Sigmoid colon (tissue), 6 donors: ENCODE measurements at regions not wholly inside any gene's neighbourhood (a gene's known extent, or its start where the extent isn't known, plus 50 kb on each side); places are given as distances from the start of the nearest gene placed in this dataset.

ENCODE experiments used
- DNase-seq: peaks from one replicate; pipeline ENCODE4 v3.0.0-alpha.2; 2019
- H3K27ac ChIP-seq, 4 donors: fragments of 200-600 bp; sonication (generic); one replicate each; pipeline ENCODE4 v1.5.1; 2016 to 2019; ENCODE audit warnings: mild to moderate bottlenecking in 1 of 4
- H3K27me3 ChIP-seq, 3 donors: fragments of 200-600 bp; sonication (generic); one replicate each; pipeline ENCODE4 v1.5.1; 2019; ENCODE audit warnings: mild to moderate bottlenecking in 1 of 3
- H3K36me3 ChIP-seq, 4 donors: fragments of 200-600 bp; sonication (generic); one replicate each; pipeline ENCODE4 v1.5.1; 2016 to 2019
- H3K4me1 ChIP-seq, 4 donors: fragments of 200-600 bp; sonication (generic); one replicate each; pipeline ENCODE4 v1.5.1; 2017 to 2019
- H3K4me3 ChIP-seq, 4 donors: fragments of 200-600 bp; sonication (generic); one replicate each; pipeline ENCODE4 v1.5.1; 2017 to 2019; ENCODE audit warnings: mild to moderate bottlenecking in 2 of 4, moderate library complexity in 1 of 4
- H3K9me3 ChIP-seq, 4 donors: fragments of 200-600 bp in 3 of 4; sonication (generic) in 3 of 4; one replicate each; pipeline versions ENCODE4 v1.5.1 to v1.6.1; 2013 to 2019
- EP300 ChIP-seq, 4 donors: sonication (generic); formaldehyde crosslinking; IDR thresholded peaks; one replicate each; pipeline ENCODE4 v1.6.1; 2017; ENCODE audit warnings: antibody characterized with exemption in 4 of 4
- POLR2A ChIP-seq, 2 donors: fragments of 450-650 bp; IDR thresholded peaks; one replicate each; pipeline ENCODE4 v1.6.1; 2016; ENCODE audit warnings: antibody characterized with exemption in 2 of 2, mild to moderate bottlenecking in 2 of 2, moderate library complexity in 2 of 2
- POLR2AphosphoS5 ChIP-seq, 4 donors: sonication (generic); formaldehyde crosslinking; IDR thresholded peaks; one replicate each; pipeline ENCODE4 v1.6.1; 2017; ENCODE audit warnings: antibody characterized with exemption in 4 of 4
- WGBS, 2 donors: extraction: QIAGEN DNeasy Blood & Tissue Kit; methylation state at CpG; one replicate each; pipeline ENCODE4 v1.1.7; 2013; 5-methylcytosine and 5-hydroxymethylcytosine counted together
- intact Hi-C: fragments of 100-400 bp; cut with DNase I; formaldehyde crosslinking; loops from one replicate; pipeline ENCODE4 v1.15.1; 2023
- TF ChIP-seq, protein P1 (sequence below), 4 experiments: fragments of 450-650 bp in 3 of 4; fragments of 200-600 bp in 1 of 4; IDR thresholded peaks; one replicate each; pipeline ENCODE4 v1.5.1; 2016 to 2019; ENCODE audit warnings: antibody characterized with exemption in 4 of 4, mild to moderate bottlenecking in 3 of 4, moderate library complexity in 2 of 4
- donor health status: healthy with polysubstance abuse.
- donor health status: healthy.

DNA sequence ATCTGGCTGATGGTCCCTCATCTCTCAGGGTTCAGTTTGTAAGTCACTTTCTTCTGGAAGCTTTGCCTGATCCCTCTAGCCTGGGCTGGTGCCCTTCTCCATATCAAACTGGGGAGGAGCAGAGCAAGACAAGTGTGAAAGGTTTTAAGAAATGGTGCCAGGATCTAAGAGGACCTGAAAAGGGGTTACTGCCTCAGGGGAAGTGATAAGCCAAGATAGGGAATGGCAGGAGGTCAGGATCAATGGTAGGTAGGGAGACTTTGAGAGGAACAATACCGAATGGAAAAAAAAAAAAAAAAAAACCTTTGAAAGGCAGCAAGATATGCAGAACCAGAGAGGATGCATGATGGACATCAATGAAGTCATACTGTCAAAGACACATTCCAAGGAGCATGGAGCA is 67.5 kb upstream of the TLR4 start:
- WGBS, 2 donors, result 39 to 69% methylated on average over 1 of the region's 1 CpG
- intact Hi-C loops, result no loop called here

DNA sequence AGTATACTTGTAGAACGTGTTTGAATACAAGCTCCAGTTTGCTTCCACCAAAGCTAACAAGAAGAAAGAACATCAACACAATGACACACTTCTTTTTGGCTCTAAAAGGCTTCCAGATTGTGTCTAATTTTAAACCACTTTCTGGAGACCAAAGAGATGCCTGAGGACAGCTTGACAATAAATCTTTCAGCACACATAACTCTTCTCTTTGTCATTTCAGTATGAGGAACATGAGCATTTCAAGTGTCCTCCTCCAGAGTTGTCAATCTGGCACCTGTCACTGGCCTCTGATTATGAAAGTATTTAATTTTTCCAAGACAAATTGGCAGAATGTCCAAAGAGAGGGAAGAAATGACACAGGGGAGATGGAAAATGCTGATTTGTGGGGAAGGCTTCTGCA is 79.0 kb upstream of the TLR4 start:
- Histone ChIP-seq H3K36me3 (no peaks in the 10 kb centered on the region), H3K9me3 (peaks cover 0 to 12% (median 2%) of the 10 kb centered on the region in 4 donors), H3K4me1 (no peaks in the 10 kb centered on the region), H3K27ac (no peak overlapping the region), H3K27me3 (no peaks in the 10 kb centered on the region), H3K4me3 (no peak overlapping the region)
- intact Hi-C loops, result no loop called here
- TF ChIP-seq, protein P1, sequence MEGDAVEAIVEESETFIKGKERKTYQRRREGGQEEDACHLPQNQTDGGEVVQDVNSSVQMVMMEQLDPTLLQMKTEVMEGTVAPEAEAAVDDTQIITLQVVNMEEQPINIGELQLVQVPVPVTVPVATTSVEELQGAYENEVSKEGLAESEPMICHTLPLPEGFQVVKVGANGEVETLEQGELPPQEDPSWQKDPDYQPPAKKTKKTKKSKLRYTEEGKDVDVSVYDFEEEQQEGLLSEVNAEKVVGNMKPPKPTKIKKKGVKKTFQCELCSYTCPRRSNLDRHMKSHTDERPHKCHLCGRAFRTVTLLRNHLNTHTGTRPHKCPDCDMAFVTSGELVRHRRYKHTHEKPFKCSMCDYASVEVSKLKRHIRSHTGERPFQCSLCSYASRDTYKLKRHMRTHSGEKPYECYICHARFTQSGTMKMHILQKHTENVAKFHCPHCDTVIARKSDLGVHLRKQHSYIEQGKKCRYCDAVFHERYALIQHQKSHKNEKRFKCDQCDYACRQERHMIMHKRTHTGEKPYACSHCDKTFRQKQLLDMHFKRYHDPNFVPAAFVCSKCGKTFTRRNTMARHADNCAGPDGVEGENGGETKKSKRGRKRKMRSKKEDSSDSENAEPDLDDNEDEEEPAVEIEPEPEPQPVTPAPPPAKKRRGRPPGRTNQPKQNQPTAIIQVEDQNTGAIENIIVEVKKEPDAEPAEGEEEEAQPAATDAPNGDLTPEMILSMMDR (IDR thresholded peaks at IDR 0.05), result no peak
- no peak for TF ChIP-seq EP300 (IDR thresholded peaks at IDR 0.05)
- no peak for TF ChIP-seq POLR2A (IDR thresholded peaks at IDR 0.05)
- TF ChIP-seq POLR2AphosphoS5 (IDR thresholded peaks at IDR 0.05), result no peak
- WGBS, 2 donors, result 88% methylated on average over 1 of the region's 1 CpG
- DNase-seq, result no peak

More for the DNA sequence above, 67.5 kb upstream of the TLR4 start:
- H3K4me1 ChIP-seq, result no peaks in the 10 kb centered on the region
- H3K27me3 ChIP-seq, result peaks cover 2 to 10% (median 6%) of the 10 kb centered on the region in 3 donors
- H3K36me3 ChIP-seq, result no peaks in the 10 kb centered on the region
- no peak overlapping the region for H3K27ac ChIP-seq
- H3K4me3 ChIP-seq, result no peak overlapping the region
- no peak for DNase-seq
- no peak for TF ChIP-seq POLR2AphosphoS5 (IDR thresholded peaks at IDR 0.05)
- no peak for TF ChIP-seq POLR2A (IDR thresholded peaks at IDR 0.05)
- TF ChIP-seq EP300 (IDR thresholded peaks at IDR 0.05), result no peak
- TF ChIP-seq, protein P1 (IDR thresholded peaks at IDR 0.05), result no peak
- no peaks in the 10 kb centered on the region for H3K9me3 ChIP-seq

DNA sequence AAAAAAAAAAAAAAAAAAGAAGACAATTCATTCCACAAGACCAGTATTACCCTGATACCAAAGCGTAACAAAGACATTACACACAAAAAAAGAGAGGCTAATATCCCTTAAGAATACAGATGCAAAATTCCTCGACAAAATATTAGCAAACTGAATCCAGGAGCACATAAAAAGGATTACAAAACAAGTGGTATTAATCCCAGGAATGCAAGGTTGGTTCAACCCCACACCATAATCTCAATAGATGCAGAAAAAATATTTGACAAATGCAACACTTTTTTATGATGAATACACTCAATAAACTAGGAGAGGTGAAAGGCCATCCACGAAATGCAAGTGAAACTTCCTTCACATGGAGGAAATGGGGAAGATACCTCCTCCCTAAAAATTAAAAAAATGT is 80.1 kb upstream of the TLR4 start:
- intact Hi-C loops, result no loop called here
- TF ChIP-seq POLR2A (IDR thresholded peaks at IDR 0.05) (no peak), EP300 (IDR thresholded peaks at IDR 0.05) (no peak), POLR2AphosphoS5 (IDR thresholded peaks at IDR 0.05) (no peak)
- TF ChIP-seq, protein P1 (IDR thresholded peaks at IDR 0.05), result no peak
- no peaks in the 10 kb centered on the region for H3K36me3 ChIP-seq
- 59 to 67% methylated on average over 3 of the region's 3 CpGs for WGBS, 2 donors
- H3K27ac ChIP-seq, result no peak overlapping the region
- H3K4me1 ChIP-seq, result no peaks in the 10 kb centered on the region
- H3K9me3 ChIP-seq, result peaks cover 0 to 12% (median 2%) of the 10 kb centered on the region in 4 donors
- no peaks in the 10 kb centered on the region for H3K27me3 ChIP-seq
- H3K4me3 ChIP-seq, result no peak overlapping the region
- no peak for DNase-seq

DNA sequence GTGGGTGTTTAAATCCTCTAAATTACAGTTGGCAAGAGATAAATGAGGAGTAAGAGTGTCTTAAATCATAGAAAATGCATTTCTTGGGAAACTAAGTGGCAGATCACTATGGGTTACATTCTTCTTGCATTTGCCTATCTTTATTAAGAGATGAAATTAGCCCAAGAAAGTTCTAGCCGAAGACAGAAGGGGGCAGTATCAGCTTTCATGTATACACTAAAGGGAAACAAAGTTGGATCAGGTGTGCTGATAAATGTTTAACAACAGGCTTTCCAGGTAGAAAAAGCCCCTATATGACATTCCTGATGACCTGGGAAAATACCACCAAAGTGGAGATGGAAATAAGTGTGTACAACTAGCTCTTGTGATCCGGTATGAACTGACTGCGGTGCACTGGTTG is 81.9 kb upstream of the TLR4 start:
- H3K4me3 ChIP-seq, result no peak overlapping the region
- 76 to 87% methylated on average over 3 of the region's 3 CpGs for WGBS, 2 donors
- no peak overlapping the region for H3K27ac ChIP-seq
- intact Hi-C loops, result no loop called here
- H3K9me3 ChIP-seq, result peaks cover 0 to 12% (median 2%) of the 10 kb centered on the region in 4 donors
- TF ChIP-seq POLR2A (IDR thresholded peaks at IDR 0.05), result no peak
- no peak for TF ChIP-seq EP300 (IDR thresholded peaks at IDR 0.05)
- TF ChIP-seq, protein P1 (IDR thresholded peaks at IDR 0.05), result no peak
- TF ChIP-seq POLR2AphosphoS5 (IDR thresholded peaks at IDR 0.05), result no peak
- H3K27me3 ChIP-seq, result no peaks in the 10 kb centered on the region
- no peaks in the 10 kb centered on the region for H3K36me3 ChIP-seq
- no peak for DNase-seq
- H3K4me1 ChIP-seq, result no peaks in the 10 kb centered on the region

DNA sequence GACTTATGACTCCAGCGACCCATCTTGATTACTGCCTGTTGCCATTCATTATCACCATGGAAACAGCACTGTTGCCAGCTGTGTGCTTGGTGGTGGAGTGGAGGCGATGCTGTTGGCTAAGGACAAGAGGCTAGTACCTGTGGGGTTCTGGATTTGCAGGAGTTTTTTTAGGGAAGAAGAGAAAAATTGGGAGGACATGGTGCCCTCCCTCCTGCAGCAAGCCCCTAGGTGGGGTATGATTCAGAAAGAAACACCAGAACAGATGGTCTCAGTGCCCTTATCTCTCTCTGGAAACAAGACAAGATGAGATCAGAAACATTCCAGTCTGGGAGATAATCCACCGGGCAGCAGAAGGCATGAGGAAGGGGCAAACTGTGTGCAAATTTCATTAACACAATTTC is 87.8 kb upstream of the TLR4 start:
- DNase-seq, result no peak
- intact Hi-C loops, result no loop called here
- Histone ChIP-seq H3K4me1 (no peaks in the 10 kb centered on the region), H3K9me3 (no peaks in the 10 kb centered on the region), H3K36me3 (no peaks in the 10 kb centered on the region), H3K4me3 (no peak overlapping the region), H3K27ac (no peak overlapping the region), H3K27me3 (no peaks in the 10 kb centered on the region)
- TF ChIP-seq POLR2A (IDR thresholded peaks at IDR 0.05) (no peak), EP300 (IDR thresholded peaks at IDR 0.05) (no peak), POLR2AphosphoS5 (IDR thresholded peaks at IDR 0.05) (no peak)
- TF ChIP-seq, protein P1 (IDR thresholded peaks at IDR 0.05), result no peak
- 26 to 58% methylated on average over 3 of the region's 3 CpGs for WGBS, 2 donors
